Choroid plexus epithelial cell (primary cell): ENCODE measurements at regions not wholly inside any gene's neighbourhood (a gene's known extent, or its start where the extent isn't known, plus 50 kb on each side); places are given as distances from the start of the nearest gene placed in this dataset.

Source experiments
- DNase-seq: peaks from one replicate; pipeline ENCODE4 v3.0.0-alpha.2; 2010; ENCODE audit warnings: low read depth
- H3K4me3 ChIP-seq: 2 replicates; pipeline ENCODE4 v1.5.1; 2011; ENCODE audit warnings: low read depth, mild to moderate bottlenecking, control low read depth, low read length, moderate library complexity
- TF ChIP-seq, protein P1 (sequence below): conservative IDR thresholded peaks from 2 replicates; pipeline ENCODE4 v1.5.1; 2011; ENCODE audit warnings: low read depth, mild to moderate bottlenecking, control low read depth, inconsistent platforms, low read length, moderate library complexity

DNA sequence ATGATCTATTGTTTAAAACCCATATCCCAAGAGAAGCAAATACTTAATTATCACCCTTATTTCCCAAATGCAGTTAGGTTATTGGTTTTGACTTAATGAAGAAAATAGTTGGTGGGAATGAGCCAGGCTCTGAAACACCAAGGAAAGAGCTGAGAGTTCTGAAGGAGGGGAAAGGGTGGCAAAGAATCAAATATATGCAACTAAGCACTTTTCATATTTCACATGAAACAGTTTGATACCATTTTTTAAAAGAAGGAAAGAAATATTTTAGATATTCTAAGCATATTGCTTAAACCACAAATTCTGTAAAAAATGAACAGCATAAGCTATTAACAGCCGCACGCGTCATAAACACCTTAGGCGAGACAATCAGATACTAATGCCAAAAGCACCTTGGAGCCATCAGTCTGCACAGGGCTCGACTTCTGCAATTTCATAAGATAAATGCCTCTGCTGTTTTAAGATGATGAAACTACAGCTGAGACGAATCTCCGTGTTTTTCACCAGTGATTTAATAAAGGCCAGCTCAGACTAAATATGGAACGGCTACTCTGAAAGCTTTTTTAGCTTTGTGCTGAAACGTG lies 371.7 kb downstream of the EN1 start:
- H3K4me3 ChIP-seq, result no peak overlapping the region
- DNase-seq, result no peak
- TF ChIP-seq, protein P1, sequence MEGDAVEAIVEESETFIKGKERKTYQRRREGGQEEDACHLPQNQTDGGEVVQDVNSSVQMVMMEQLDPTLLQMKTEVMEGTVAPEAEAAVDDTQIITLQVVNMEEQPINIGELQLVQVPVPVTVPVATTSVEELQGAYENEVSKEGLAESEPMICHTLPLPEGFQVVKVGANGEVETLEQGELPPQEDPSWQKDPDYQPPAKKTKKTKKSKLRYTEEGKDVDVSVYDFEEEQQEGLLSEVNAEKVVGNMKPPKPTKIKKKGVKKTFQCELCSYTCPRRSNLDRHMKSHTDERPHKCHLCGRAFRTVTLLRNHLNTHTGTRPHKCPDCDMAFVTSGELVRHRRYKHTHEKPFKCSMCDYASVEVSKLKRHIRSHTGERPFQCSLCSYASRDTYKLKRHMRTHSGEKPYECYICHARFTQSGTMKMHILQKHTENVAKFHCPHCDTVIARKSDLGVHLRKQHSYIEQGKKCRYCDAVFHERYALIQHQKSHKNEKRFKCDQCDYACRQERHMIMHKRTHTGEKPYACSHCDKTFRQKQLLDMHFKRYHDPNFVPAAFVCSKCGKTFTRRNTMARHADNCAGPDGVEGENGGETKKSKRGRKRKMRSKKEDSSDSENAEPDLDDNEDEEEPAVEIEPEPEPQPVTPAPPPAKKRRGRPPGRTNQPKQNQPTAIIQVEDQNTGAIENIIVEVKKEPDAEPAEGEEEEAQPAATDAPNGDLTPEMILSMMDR, result no peak

DNA sequence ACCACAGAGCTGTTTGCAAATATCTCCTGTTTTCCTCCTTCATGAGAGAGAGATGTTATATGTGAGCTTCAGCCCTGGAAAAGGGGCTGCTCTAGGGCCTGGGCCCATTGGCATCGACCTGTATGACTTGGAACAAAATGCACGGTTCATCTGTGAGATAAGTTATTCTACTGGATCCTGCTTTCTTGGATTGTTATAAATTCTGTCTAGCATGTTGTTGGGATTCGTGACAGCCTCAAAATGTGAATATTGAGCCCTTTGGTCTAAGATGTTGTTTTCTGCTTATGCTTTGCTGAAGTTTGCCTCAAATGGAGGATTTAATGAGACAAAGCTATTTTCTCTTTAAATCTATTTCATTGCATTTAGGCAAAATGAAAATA lies 372.9 kb downstream of the EN1 start:
- TF ChIP-seq, protein P1, result no peak
- DNase-seq, result no peak
- no peak overlapping the region for H3K4me3 ChIP-seq

DNA sequence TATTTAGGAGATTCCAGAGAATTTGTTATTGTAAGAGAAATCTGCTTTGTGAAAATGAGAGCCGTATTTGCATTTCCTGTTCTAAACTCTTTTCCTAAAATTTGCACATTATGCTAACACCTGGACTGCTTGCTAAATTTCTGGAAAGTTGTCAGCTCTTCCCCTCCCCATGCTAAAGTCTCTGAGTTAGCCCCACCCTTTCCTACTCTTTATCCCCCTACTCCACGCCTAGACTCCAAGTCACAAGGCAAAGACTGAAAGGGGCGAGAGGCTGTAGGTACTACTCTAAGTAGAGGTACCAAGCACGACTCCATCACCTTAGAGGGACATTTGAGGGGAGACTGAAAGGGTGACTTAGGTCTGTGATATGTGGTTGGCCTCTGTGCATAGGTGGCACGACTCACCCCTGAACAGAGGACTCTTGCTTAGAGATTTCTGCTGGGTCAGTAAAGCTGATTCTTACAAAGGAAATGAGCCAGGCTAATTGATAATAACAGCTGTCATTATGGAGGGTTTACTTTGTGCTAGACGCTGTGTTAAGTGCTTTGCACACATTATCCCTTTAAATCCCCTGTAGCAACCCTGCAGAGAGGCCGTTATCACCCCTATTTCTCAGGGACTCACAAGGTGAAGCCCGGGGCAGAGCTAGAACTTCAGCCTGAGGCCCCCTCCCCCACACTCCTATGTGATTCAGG lies 373.5 kb downstream of the EN1 start:
- H3K4me3 ChIP-seq, result no peak overlapping the region
- TF ChIP-seq, protein P1, result no peak
- no peak for DNase-seq

DNA sequence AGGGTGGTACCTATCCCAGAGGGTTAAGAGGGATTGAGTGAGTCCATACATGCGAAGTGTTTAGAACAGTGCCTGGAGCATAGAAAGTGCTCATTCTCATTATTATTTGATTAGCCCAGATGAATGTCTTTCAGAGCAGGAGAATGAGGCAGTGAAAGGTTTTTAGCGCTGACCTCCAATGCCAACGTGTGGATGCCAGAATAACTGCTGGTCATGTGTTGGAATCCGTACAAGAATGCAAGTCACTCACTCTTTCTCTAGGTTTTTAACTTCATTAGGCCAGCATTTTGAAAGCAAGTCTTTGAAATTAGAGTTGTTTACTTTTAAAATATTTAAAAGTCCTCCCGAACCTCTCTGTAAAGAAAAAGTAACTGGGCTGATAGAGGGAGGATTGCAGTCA lies 374.2 kb downstream of the EN1 start:
- TF ChIP-seq, protein P1, result no peak
- DNase-seq, result no peak
- H3K4me3 ChIP-seq, result no peak overlapping the region

DNA sequence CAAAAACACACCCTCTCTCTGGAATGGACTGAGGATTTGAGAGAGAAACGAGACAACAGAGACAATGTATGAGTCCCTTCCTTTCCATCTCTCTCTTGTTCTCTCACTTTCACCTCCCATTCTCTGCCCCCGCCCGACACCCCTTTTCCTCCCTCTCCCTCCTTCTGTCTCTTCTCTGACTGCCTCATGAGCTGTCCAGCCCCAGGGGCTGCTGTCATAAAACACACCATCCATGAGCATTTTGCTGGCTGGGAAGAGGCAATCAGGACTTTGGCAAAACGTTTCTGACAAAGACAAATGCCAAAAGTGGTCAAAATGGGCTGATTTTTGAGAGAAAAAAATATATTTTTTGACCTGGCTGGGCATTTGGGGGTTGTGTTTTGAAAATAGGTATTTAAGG lies 377.2 kb downstream of the EN1 start:
- DNase-seq, result no peak
- TF ChIP-seq, protein P1, result no peak
- no peak overlapping the region for H3K4me3 ChIP-seq

DNA sequence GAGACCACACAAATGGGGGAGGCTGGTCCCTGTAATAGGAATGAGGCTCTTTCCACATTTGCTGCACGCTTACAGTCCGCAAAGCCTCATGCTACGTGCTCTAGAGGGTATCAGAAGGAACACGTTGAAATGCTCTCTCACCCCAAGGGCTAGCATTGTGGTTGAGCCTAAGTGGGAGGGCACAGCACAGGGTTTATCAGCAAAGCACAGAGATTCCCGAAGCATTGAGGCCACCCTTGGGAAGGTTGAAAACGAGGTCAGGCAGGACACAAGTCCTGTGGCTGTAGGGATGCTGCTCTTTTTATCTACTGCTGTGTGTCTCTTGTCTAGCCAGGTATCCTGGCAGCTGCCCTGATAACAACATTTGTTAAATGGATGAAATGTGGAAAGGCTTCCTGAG lies 378.3 kb downstream of the EN1 start:
- H3K4me3 ChIP-seq, result no peak overlapping the region
- TF ChIP-seq, protein P1, result no peak
- DNase-seq, result no peak
